ENCODE measurements at regions not wholly inside any gene's neighbourhood (a gene's known extent, or its start where the extent isn't known, plus 50 kb on each side); places are given as distances from the start of the nearest gene placed in this dataset.

DNA sequence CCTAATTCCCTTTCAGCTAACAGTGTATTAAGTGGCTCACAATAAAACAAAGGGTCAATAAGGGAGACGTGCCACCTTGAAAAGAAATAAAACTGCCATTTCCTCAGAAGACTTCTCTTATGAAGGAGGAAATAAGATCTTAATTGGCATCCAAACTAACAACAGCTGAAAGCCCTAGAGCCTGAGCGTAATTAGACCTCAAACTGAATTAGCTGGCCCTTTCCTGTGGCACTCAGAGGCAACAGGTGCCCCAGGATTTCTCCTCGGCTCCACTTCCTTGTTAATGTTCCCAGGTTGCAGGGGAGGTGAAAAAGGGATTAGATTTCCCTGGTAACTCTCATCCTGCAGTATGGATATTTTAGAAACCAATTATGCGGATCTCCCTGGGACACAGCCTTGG, 804.3 kb downstream of the DCDC2C start:
- TF ChIP-seq, protein P1, sequence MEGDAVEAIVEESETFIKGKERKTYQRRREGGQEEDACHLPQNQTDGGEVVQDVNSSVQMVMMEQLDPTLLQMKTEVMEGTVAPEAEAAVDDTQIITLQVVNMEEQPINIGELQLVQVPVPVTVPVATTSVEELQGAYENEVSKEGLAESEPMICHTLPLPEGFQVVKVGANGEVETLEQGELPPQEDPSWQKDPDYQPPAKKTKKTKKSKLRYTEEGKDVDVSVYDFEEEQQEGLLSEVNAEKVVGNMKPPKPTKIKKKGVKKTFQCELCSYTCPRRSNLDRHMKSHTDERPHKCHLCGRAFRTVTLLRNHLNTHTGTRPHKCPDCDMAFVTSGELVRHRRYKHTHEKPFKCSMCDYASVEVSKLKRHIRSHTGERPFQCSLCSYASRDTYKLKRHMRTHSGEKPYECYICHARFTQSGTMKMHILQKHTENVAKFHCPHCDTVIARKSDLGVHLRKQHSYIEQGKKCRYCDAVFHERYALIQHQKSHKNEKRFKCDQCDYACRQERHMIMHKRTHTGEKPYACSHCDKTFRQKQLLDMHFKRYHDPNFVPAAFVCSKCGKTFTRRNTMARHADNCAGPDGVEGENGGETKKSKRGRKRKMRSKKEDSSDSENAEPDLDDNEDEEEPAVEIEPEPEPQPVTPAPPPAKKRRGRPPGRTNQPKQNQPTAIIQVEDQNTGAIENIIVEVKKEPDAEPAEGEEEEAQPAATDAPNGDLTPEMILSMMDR (IDR thresholded peaks at IDR 0.05), result no peak
- TF ChIP-seq POLR2A (IDR thresholded peaks at IDR 0.05; ENCODE audit: low read length) (no peak), JUN (IDR thresholded peaks at IDR 0.05) (no peak), CBX2 (IDR thresholded peaks at IDR 0.05; ENCODE audit: borderline replicate concordance, low read depth) (no peak), USF2 (IDR thresholded peaks at IDR 0.05) (no peak), CHD2 (IDR thresholded peaks at IDR 0.05; ENCODE audit: low read length, partially characterized antibody) (no peak), CEBPB (IDR thresholded peaks at IDR 0.05) (no peak), JUNB (IDR thresholded peaks at IDR 0.05) (no peak), NFE2L2 (conservative IDR thresholded peaks at IDR 0.05; ENCODE audit: low read length) (no peak), PHF8 (IDR thresholded peaks at IDR 0.05; ENCODE audit: borderline replicate concordance, low read depth) (no peak)
- TF ChIP-seq, protein P2, sequence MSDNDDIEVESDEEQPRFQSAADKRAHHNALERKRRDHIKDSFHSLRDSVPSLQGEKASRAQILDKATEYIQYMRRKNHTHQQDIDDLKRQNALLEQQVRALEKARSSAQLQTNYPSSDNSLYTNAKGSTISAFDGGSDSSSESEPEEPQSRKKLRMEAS (IDR thresholded peaks at IDR 0.05), result no peak
